22Rv1 (cell line): ENCODE measurements at regions not wholly inside any gene's neighbourhood (a gene's known extent, or its start where the extent isn't known, plus 50 kb on each side); places are given as distances from the start of the nearest gene placed in this dataset.

Experiments
- ZFX ChIP-seq: fragments of 450-650 bp; IDR thresholded peaks from 2 replicates; pipeline ENCODE4 v1.6.1; 2017; ENCODE audit warnings: antibody characterized with exemption, borderline replicate concordance
- TF ChIP-seq, protein P1 (sequence below): fragments of 450-650 bp; IDR thresholded peaks from 2 replicates; pipeline ENCODE4 v1.5.1; 2017; ENCODE audit warnings: mild to moderate bottlenecking

GRCh38 chr2:58740426-58740825 lies 499.3 kb upstream of the FANCL start:
- no peak for TF ChIP-seq ZFX
- TF ChIP-seq, protein P1, sequence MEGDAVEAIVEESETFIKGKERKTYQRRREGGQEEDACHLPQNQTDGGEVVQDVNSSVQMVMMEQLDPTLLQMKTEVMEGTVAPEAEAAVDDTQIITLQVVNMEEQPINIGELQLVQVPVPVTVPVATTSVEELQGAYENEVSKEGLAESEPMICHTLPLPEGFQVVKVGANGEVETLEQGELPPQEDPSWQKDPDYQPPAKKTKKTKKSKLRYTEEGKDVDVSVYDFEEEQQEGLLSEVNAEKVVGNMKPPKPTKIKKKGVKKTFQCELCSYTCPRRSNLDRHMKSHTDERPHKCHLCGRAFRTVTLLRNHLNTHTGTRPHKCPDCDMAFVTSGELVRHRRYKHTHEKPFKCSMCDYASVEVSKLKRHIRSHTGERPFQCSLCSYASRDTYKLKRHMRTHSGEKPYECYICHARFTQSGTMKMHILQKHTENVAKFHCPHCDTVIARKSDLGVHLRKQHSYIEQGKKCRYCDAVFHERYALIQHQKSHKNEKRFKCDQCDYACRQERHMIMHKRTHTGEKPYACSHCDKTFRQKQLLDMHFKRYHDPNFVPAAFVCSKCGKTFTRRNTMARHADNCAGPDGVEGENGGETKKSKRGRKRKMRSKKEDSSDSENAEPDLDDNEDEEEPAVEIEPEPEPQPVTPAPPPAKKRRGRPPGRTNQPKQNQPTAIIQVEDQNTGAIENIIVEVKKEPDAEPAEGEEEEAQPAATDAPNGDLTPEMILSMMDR, result no peak
